Activated CD4-positive, alpha-beta T cell treated with anti-CD3 and anti-CD28 coated beads for 1 hour (primary cell): ENCODE measurements at regions not wholly inside any gene's neighbourhood (a gene's known extent, or its start where the extent isn't known, plus 50 kb on each side); places are given as distances from the start of the nearest gene placed in this dataset.

Experiments
- DNase-seq: peaks from one replicate; pipeline ENCODE4 v3.0.0-alpha.2; 2020

DNA sequence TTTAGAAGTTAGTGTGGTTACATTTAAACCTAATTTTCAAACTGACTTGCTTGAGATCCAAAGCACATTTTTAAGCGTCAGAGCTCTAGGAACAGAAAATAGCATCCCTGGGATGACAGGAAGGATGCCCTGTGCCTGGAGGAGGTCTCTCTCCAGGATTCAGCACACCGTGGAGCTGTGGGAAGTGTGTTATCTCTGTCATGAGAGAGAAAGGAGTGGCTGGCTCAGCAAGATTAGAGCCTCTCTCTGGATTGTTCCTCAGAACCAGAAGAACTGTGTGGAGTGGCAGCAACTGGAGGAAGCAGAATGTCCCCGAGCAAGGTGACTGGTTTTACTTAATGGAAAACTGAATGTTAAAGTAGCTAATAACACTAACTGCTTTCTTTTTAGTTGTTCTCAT, 233.6 kb upstream of the TGFBR2 start:
- no peak for DNase-seq

- no peak for DNase-seq
These were observed 221.8 kb upstream of the TGFBR2 start for GRCh38 chr3:30384546-30385072.

GRCh38 chr3:30393079-30393478, 213.3 kb upstream of the TGFBR2 start:
- no peak for DNase-seq

- DNase-seq, result no peak
These were observed 209.4 kb upstream of the TGFBR2 start for GRCh38 chr3:30397030-30397429.

DNA sequence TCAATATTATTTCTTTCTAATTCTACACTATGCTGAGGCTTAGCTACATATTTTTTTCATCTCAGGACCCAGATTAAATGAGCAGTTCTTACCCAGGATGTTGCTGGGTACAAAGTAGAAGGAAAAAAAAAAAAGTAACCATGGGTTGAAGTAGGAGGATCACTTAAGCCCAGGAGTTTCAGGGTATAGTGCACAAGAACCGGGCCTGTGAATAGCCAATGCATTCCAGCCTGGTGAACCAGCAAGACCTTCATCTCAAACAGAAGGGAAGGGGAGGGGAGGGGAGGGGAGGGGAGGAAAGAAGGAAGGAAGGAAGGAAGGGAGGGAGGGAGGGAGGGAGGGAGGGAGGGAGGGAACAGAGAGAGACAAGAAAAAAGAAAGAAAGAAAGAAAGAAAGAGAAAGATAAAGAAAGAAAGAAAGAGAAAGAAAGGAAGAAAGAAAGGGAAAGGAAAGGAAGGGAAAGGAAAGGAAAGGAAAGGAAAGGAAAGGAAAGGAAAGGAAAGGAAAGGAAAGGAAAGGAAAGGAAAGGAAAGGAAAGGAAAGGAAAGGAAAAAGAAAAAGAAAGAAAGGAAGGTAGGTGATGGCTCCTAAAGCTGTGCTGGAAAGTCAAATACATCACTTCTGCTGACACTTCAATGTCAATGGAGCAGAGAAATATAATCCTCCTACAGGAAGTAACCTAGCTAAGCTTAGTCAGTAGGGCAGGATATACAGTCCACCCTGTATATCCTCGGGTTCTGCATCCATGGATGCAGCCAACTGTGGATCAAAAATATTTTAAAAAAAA, 206.8 kb upstream of the TGFBR2 start:
- DNase-seq, result no peak

DNA sequence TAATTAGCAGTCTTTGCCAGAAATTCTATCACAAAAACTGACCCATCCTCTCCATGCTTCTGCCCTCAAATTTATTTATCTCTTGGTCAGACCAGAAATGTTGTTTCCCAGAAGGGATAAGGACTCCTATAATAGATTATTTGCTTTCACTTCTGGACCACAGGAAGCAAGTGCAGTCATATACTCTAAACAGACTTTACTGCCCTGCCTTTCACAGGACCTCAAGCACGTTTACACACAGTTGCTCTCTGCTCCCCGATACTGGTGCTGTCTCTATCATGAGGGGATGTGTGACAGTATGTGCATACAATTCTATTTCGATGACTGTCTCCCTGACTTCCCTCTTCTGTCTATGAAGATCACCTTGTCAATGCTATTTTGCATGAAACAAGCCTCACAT, 205.5 kb upstream of the TGFBR2 start:
- no peak for DNase-seq

- DNase-seq, result no peak
These were observed 204.4 kb upstream of the TGFBR2 start for GRCh38 chr3:30401971-30402370.

- DNase-seq, result no peak
These were observed 198.8 kb upstream of the TGFBR2 start for GRCh38 chr3:30407651-30408050.

GRCh38 chr3:30408105-30408557, 198.3 kb upstream of the TGFBR2 start:
- DNase-seq, result no peak

DNA sequence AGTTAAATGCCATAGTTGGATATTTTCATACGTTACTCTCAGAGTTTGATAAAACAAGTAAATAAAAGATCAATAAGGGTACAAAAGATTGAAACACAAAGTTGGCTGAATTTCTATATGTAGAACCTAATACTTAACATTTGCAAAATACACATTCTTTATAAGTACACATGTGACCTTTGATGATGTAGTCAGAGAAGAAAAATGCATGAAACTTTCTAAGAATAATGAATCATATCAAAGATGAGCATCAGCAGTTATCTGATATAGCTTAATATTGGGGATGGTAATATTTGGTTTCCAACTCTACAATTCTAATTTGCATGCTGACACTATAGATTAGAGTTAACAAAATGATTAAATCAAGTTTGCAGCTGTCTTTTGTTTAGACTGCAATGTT, 188.0 kb upstream of the TGFBR2 start:
- DNase-seq, result no peak

- no peak for DNase-seq
These were observed 185.1 kb upstream of the TGFBR2 start for GRCh38 chr3:30421266-30421665.

- DNase-seq, result no peak
These were observed 180.0 kb upstream of the TGFBR2 start for GRCh38 chr3:30426293-30426993.

DNA sequence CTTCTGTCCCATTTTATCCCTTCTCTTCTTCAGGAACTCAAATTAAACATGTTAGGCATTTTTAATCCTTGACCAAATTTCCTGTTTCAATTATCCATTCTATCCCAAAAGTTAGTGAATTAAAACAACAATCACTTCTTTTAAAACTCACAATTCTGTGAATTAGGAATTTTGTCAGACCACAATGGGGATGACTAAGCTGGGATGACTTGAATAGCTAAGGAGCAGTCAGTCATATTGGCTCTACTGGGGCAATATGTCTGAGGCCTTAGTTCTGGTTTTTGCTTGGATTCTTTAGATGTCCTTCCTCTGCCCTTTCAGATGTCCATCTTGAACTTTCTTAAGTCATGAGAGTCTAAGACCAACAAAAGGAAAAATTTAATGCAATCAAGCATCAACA, 178.2 kb upstream of the TGFBR2 start:
- DNase-seq, result no peak

DNA sequence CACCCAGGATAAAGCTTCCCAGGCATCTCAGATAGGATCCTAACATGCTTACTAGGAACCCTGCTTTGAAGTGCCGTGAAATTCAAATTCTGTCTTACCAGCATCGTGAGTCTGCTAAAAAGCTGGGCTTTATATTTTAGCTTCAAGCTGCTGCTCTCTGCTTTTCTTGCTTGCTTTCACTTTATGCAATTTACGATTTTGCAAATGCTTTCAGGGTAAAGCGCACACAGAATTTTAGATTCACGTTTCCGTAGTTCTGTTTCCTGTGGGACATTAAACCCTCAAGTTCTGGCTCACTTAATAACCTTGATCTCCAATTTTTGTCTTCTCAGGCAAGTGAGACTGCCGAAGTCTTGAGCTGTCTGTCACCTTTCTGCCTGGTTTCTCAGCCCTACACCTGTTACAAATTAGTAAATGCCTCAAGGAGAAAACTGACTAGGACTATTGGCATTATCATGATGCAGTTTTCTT, 170.5 kb upstream of the TGFBR2 start:
- no peak for DNase-seq

GRCh38 chr3:30437171-30437601, 169.2 kb upstream of the TGFBR2 start:
- no peak for DNase-seq

GRCh38 chr3:30438126-30438525, 168.3 kb upstream of the TGFBR2 start:
- DNase-seq, result no peak

GRCh38 chr3:30439451-30440053, 166.8 kb upstream of the TGFBR2 start:
- DNase-seq, result no peak

GRCh38 chr3:30440147-30440604, 166.2 kb upstream of the TGFBR2 start:
- DNase-seq, result no peak

DNA sequence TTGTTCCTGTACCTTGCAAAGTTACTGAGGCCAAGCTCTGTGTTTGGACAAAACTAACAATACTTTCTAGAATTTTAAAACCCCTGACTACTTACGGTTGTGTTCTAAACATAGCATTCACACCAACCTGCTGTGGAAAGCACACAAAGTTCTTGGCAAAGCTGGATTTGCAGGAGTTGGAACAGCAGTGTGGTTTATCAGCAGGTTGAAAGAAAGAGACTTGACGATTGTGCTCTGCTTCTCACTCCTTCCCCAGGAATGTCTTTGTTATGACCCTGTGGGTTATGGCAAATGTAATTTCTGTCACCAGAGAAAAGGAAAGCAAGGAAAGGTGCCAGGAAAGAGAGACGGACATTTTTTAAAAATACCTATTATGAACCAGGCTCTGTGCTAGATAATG, 165.5 kb upstream of the TGFBR2 start:
- no peak for DNase-seq

DNA sequence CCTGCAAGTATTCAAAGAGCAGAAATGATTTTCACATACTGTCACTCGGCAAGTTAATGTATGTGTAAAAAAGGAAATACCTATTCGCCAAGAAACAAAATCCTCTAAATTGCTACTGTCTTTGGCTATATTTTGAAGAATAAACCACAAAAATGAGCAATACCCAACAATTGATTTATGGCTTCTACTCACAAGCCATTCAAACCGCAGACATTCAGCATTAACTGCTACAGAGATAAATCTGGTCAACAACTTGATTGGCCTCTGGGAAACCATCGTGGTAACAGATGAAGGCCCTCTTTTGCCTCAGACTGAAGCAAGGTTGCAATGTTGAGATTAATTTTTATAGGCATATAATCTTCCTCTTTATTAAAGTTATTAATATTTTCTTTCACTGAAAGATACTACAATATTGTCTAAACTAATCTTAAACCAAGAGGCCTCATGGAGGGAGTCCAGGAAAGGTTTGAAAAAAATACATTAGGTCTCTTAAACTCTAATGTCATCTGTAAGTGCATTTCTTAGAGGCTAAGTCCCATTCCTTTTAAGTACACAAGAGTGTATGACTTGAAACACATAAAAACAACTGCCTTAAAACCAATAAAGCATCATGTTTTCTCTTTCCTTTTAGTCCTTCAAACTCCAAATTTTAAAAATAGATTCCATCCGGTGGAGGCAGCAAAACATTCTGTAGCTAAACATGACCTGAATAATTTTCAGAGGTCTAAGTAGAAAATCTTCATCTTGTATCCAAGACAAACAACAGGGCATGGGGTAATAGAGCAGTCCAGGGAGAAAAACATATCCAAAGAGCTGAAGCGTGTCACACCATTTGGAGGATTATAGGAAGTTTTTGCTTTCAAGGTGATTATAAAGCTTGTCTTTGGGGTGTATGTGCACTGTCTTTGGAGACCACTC, 162.4 kb upstream of the TGFBR2 start:
- DNase-seq, result no peak

GRCh38 chr3:30448450-30449289, 157.7 kb upstream of the TGFBR2 start:
- DNase-seq, result no peak

GRCh38 chr3:30449290-30449632, 157.1 kb upstream of the TGFBR2 start:
- DNase-seq, result no peak
